Neural cell (in vitro differentiated cells): ENCODE measurements at regions not wholly inside any gene's neighbourhood (a gene's known extent, or its start where the extent isn't known, plus 50 kb on each side); places are given as distances from the start of the nearest gene placed in this dataset.

Experiments used
- H2AFZ ChIP-seq: fragments of 200-600, 300-800 bp; sonication (generic), shearing (Covaris generic); 2 replicates; pipeline ENCODE4 v1.6.0; 2014; ENCODE audit warnings: low read depth, mild to moderate bottlenecking, antibody characterized with exemption, low read length, moderate library complexity
- H3F3A ChIP-seq: fragments of 200-600 bp; shearing (Covaris generic); 2 replicates; pipeline ENCODE4 v1.6.1; 2016; ENCODE audit warnings: mild to moderate bottlenecking, moderate library complexity, mixed read lengths, antibody characterized with exemption, low read length; ENCODE audit not compliant: insufficient read depth, poor library complexity, severe bottlenecking
- H3K27ac ChIP-seq: fragments of 200-600, 300-800 bp; sonication (generic), shearing (Covaris generic); 2 replicates; pipeline ENCODE4 v1.5.1; 2014; ENCODE audit warnings: mild to moderate bottlenecking, low read length, moderate library complexity
- H3K27me3 ChIP-seq: fragments of 300-800, 200-600 bp; sonication (generic), shearing (Covaris generic); 2 replicates; pipeline ENCODE4 v1.6.0; 2014; ENCODE audit warnings: mild to moderate bottlenecking, low read depth, low read length, moderate library complexity; ENCODE audit not compliant: insufficient read depth
- H3K36me3 ChIP-seq: fragments of 300-800, 200-600 bp; sonication (generic), shearing (Covaris generic); 2 replicates; pipeline ENCODE4 v1.5.1; 2014; ENCODE audit warnings: mild to moderate bottlenecking, antibody characterized with exemption, low read length, moderate library complexity; ENCODE audit not compliant: insufficient read depth
- H3K4me2 ChIP-seq: fragments of 300-800, 200-600 bp; sonication (generic), shearing (Covaris generic); 2 replicates; pipeline ENCODE4 v1.6.0; 2014; ENCODE audit warnings: mild to moderate bottlenecking, low read length
- H3K4me3 ChIP-seq: fragments of 300-800, 200-600 bp; sonication (generic), shearing (Covaris generic); 2 replicates; pipeline ENCODE4 v1.5.1; 2014; ENCODE audit warnings: mild to moderate bottlenecking, low read length, moderate library complexity
- H3K79me2 ChIP-seq: fragments of 200-600 bp; shearing (Covaris generic); replicated peaks from 2 replicates; pipeline ENCODE4 v1.6.0; 2014; ENCODE audit warnings: mild to moderate bottlenecking, low read length, moderate library complexity; ENCODE audit not compliant: insufficient read depth
- H3K9ac ChIP-seq: fragments of 300-800, 200-600 bp; sonication (generic), shearing (Covaris generic); 2 replicates; pipeline ENCODE4 v1.6.1; 2016; ENCODE audit warnings: mild to moderate bottlenecking, low read length, mixed read lengths
- H3K9me2 ChIP-seq: fragments of 200-600 bp; shearing (Covaris generic); 2 replicates; pipeline ENCODE4 v1.6.1; 2016; ENCODE audit warnings: mild to moderate bottlenecking, low read length, mixed read lengths; ENCODE audit not compliant: insufficient read depth
- H3K9me3 ChIP-seq: fragments of 200-600, 300-800 bp; sonication (generic), shearing (Covaris generic); 2 replicates; pipeline ENCODE4 v1.6.1; 2016; ENCODE audit warnings: mild to moderate bottlenecking, mixed run types, low read length, moderate library complexity, mixed read lengths
- H4K20me1 ChIP-seq: fragments of 200-600 bp; shearing (Covaris generic); 2 replicates; pipeline ENCODE4 v1.6.1; 2016; ENCODE audit warnings: mild to moderate bottlenecking, mixed run types; ENCODE audit not compliant: insufficient read depth
- CTCF ChIP-seq: fragments of 450-650 bp; IDR thresholded peaks from 2 replicates; pipeline ENCODE4 v1.5.1; 2014; ENCODE audit warnings: antibody characterized with exemption, mild to moderate bottlenecking, moderate library complexity; ENCODE audit not compliant: poor library complexity, severe bottlenecking
- EP300 ChIP-seq: fragments of 450-650 bp; conservative IDR thresholded peaks from 2 replicates; pipeline ENCODE4 v1.6.1; 2014; ENCODE audit warnings: antibody characterized with exemption, mild to moderate bottlenecking, moderate library complexity; ENCODE audit not compliant: poor library complexity, severe bottlenecking
- EZH2 ChIP-seq: fragments of 200-600, 300-800 bp; shearing (Covaris generic), sonication (generic); IDR thresholded peaks from 2 replicates; pipeline ENCODE4 v1.6.1; 2014; ENCODE audit warnings: antibody characterized with exemption, low read length, borderline replicate concordance, mild to moderate bottlenecking; ENCODE audit not compliant: insufficient read depth, poor library complexity, severe bottlenecking
- MXI1 ChIP-seq: fragments of 450-650 bp; conservative IDR thresholded peaks from 2 replicates; pipeline ENCODE4 v1.6.1; 2014; ENCODE audit warnings: antibody characterized with exemption, mild to moderate bottlenecking; ENCODE audit not compliant: poor library complexity, severe bottlenecking
- POLR2AphosphoS5 ChIP-seq: IDR thresholded peaks from 2 replicates; pipeline ENCODE4 v1.6.1; 2012
- RAD21 ChIP-seq: fragments of 450-650 bp; conservative IDR thresholded peaks from 2 replicates; pipeline ENCODE4 v1.6.1; 2014; ENCODE audit warnings: antibody characterized with exemption, mild to moderate bottlenecking, moderate library complexity
- REST ChIP-seq: IDR thresholded peaks from 2 replicates; pipeline ENCODE4 v1.6.1; 2012; ENCODE audit warnings: borderline replicate concordance
- SMC3 ChIP-seq: fragments of 450-650 bp; conservative IDR thresholded peaks from 2 replicates; pipeline ENCODE4 v1.6.1; 2014; ENCODE audit warnings: antibody characterized with exemption, mild to moderate bottlenecking, moderate library complexity; ENCODE audit not compliant: poor library complexity
- TAF1 ChIP-seq: IDR thresholded peaks from 2 replicates; pipeline ENCODE4 v1.6.1; 2012; ENCODE audit warnings: low read depth

GRCh38 chr1:67923074-67923473, 89.8 kb upstream of the GNG12 start:
- Histone ChIP-seq H3F3A (no peaks in the 10 kb centered on the region), H3K9me3 (no peaks in the 10 kb centered on the region), H3K9me2 (no peaks in the 10 kb centered on the region), H2AFZ (no peak overlapping the region), H3K4me2 (no peak overlapping the region), H3K9ac (no peak overlapping the region), H3K36me3 (no peaks in the 10 kb centered on the region), H3K79me2 (no peaks in the 10 kb centered on the region), H4K20me1 (no peaks in the 10 kb centered on the region), H3K27ac (no peak overlapping the region), H3K27me3 (no peaks in the 10 kb centered on the region), H3K4me3 (no peak overlapping the region)
- TF ChIP-seq POLR2AphosphoS5: no peak
- TF ChIP-seq TAF1: no peak
- no peak for TF ChIP-seq CTCF
- no peak for TF ChIP-seq MXI1
- TF ChIP-seq EZH2: no peak
- no peak for TF ChIP-seq RAD21
- TF ChIP-seq EP300: no peak

GRCh38 chr1:67921725-67922489, 88.6 kb upstream of the GNG12 start:
- Histone ChIP-seq H3K79me2 (no peaks in the 10 kb centered on the region), H3F3A (no peaks in the 10 kb centered on the region), H3K9me3 (no peaks in the 10 kb centered on the region), H3K9me2 (no peaks in the 10 kb centered on the region), H2AFZ (no peak overlapping the region), H3K27ac (no peak overlapping the region), H3K27me3 (no peaks in the 10 kb centered on the region), H3K4me2 (no peak overlapping the region), H3K36me3 (no peaks in the 10 kb centered on the region), H3K9ac (no peak overlapping the region), H3K4me3 (no peak overlapping the region), H4K20me1 (no peaks in the 10 kb centered on the region)
- no peak for TF ChIP-seq SMC3
- no peak for TF ChIP-seq MXI1
- no peak for TF ChIP-seq EZH2
- TF ChIP-seq TAF1: no peak
- TF ChIP-seq EP300: no peak
- TF ChIP-seq CTCF: no peak
- TF ChIP-seq RAD21: no peak
- no peak for TF ChIP-seq POLR2AphosphoS5
- no peak for TF ChIP-seq REST
